Gastroesophageal sphincter (tissue), 3 donors: ENCODE measurements at regions not wholly inside any gene's neighbourhood (a gene's known extent, or its start where the extent isn't known, plus 50 kb on each side); places are given as distances from the start of the nearest gene placed in this dataset.

Experiments used
- CTCF ChIP-seq, 4 experiments: fragments of 200-600 bp in 2 of 4; fragments of 450-650 bp in 2 of 4; sonication (generic) in 1 of 4; IDR thresholded peaks; one replicate each; pipeline ENCODE4 v1.5.1; 2017 to 2019; ENCODE audit warnings: antibody characterized with exemption in 4 of 4, mild to moderate bottlenecking in 2 of 4, moderate library complexity in 2 of 4
- EP300 ChIP-seq: sonication (generic); formaldehyde crosslinking; IDR thresholded peaks from one replicate; pipeline ENCODE4 v1.6.1; 2017; ENCODE audit warnings: antibody characterized with exemption, mild to moderate bottlenecking
- POLR2A ChIP-seq, 2 donors: fragments of 450-650 bp; IDR thresholded peaks; one replicate each; pipeline ENCODE4 v1.6.1; 2017; ENCODE audit warnings: antibody characterized with exemption in 2 of 2, mild to moderate bottlenecking in 2 of 2, moderate library complexity in 1 of 2

GRCh38 chr6:9789201-9789600, 625.7 kb downstream of the TFAP2A start:
- TF ChIP-seq EP300 (no peak), POLR2A (IDR thresholded peaks at IDR 0.05) (no peak), CTCF (IDR thresholded peaks at IDR 0.05) (no peak)
